Left ventricle myocardium superior (tissue), 1 donor: ENCODE measurements at regions not wholly inside any gene's neighbourhood (a gene's known extent, or its start where the extent isn't known, plus 50 kb on each side); places are given as distances from the start of the nearest gene placed in this dataset.

Experiments used
- ATAC-seq: fragments of 200-7000 bp; cut with Tn5 transposase; one replicate; pipeline ENCODE4 v1.9.1; 2020; ENCODE audit warnings: mild to moderate bottlenecking, moderate library complexity
- DNase-seq: peaks from one replicate; pipeline ENCODE4 v3.0.0-alpha.2; 2020
- intact Hi-C: fragments of 100-400 bp; cut with micrococcal nuclease; formaldehyde crosslinking; loops from one replicate; pipeline ENCODE4 v1.11.0; 2022
- donor health status: DM: no; HTN: yes; CAD: no; lungs with severe emphysema.

DNA sequence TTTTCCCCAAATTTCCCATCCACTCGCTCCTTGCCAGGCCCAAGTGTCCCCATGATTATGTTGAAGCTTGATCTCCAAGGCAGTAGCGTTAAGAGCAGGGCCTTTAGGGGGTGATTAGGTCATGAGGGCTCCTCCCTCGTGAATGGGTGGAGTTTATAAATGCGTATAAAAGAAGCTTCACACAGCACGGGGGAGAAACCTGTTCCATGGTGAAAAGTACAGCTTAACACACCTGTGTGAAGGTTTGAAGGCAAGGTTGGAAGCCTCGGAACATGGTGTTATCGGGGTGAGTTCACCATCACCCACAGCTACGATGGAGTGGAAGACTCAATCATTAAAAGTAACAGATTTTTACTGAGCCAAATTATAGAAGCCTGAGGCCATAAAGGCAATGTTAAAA is 137.4 kb upstream of the ALKAL2 start:
- intact Hi-C loops: no loop called here
- ATAC-seq: no peak
- no peak for DNase-seq

DNA sequence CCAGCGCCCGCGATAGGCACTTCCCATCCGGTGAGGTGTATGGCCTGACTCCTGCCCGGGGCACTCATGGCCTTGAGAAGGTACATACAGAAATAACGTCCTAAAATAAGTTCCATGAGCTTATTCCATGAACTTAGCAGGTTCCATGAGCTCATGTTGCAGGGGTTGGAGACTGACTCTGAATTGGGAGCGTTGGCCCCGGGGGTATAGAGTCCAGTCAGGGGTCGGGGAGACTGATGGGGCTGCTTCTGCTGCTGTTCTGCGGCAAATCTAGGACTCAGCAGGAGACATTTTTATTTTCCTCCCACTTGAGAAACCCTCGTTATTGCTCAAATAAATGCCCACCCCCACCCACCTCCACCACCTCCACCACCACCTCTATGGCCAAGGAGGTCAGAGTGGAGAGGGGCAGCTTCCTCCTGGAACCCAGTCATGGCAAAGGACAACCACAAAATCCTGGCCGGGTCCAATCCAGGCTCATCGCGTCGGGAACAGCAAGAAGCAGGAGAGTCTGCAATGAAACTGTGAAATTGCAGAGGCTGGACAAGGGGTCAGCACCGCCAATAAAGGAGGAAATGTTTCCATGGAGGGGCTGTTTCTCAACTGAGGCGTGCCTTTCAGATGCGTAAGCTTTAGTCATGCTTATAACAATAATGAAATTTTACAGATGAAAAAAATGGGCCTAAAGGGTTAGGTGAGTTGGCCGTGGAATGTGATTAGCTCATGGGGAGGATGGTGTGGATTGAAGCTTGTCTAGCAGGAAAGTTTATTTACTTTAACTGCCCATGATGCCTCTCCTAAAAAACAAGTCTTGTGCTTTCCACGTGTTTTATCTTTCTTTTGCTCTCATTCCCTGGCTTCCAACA is 136.6 kb upstream of the ALKAL2 start:
- intact Hi-C loops: no loop called here
- no peak for ATAC-seq

GRCh38 chr2:423479-423878 is 135.6 kb upstream of the ALKAL2 start:
- intact Hi-C loops: no loop called here
- DNase-seq (no peak), ATAC-seq (no peak)

More for the DNA sequence above, 136.6 kb upstream of the ALKAL2 start:
- no peak for DNase-seq

DNA sequence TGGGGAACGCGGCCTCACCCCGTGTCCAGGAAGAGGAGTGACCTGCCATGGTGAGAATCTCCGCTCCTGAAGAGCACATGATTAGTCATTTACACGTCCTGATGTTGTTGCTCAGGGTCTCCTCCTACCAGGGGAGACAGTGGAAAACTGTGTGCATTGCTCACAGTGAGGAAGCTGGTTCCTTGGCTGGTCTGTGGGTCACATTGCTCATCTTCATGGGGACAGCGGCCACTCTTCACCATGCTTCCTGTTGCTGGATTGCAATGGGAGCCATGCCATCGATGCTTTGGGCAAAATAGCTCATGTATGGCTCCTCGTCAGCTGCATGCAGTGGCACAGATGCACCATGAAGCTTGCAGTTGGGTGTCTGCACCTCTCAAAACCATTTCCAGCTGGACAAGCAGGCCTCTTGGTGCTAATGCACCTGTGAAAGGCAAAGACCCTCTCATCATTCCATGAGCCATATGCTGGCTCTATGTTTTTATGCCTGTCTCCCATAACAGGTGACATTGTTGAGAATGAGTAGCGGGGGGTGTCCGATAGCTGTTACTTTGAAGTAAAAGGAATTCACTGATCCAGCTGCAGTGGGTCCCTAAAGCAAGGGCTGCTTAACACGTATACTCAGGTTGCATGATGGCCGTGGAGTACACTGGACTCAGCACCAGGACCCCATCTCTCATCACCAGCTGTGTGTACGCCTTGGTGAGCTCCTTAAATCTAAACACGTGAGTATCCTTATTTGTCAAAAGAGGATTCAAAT is 135.0 kb upstream of the ALKAL2 start:
- intact Hi-C loops: no loop called here
- ATAC-seq (no peak), DNase-seq (no peak)

- no peak for DNase-seq
- intact Hi-C loops: no loop called here
These were observed 133.5 kb upstream of the ALKAL2 start for GRCh38 chr2:421406-421805.

DNA sequence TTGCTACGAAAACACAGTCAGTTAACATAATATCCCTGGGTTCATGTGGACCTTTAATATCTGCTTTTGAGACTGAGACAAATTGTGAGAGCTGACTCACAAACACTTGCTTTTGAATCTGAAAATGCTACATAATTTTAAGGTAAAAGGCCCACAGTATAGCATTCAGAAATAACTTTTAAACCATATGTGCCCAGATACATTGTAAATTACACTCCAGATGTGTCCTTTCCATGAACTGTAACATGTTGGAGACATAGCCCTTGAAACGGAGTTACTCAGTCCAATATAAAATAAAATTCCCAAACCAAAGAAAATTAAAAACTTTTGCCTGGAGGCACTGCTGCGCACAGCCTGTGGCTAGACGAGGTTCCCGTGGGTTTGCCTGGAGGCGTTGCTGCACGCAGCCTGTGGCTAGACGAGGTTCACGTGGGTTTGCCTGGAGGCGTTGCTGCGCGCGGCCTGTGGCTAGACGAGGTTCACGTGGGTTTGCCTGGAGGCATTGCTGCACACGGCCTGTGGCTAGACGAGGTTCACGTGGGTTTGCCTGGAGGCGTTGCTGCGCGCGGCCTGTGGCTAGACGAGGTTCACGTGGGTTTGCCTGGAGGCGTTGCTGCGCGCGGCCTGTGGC is 131.9 kb upstream of the ALKAL2 start:
- intact Hi-C loops: no loop called here
- DNase-seq: no peak
- ATAC-seq: no peak

More at GRCh38 chr2:421406-421805, 133.5 kb upstream of the ALKAL2 start:
- ATAC-seq: no peak

- ATAC-seq (no peak), DNase-seq (no peak)
- intact Hi-C loops: no loop called here
These were observed 129.8 kb upstream of the ALKAL2 start for GRCh38 chr2:417662-418061.

DNA sequence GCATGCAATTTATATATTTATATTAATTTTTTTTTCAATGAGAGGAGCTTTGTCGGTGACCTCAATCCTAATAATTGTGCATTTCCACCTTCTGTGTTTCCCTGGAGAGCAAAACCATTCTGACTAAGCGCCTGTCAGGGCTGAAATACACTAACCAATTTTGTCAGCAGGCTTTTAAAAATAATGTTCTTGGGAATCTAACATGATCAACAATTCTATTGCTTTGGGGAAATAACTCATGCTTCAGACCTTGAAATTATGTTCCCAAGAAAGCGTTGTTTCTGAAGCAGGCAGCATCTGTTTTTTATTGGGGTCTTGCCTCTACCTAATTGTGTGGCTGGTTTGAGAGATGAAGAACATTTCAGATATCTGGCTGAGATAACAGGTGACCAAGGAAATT is 129.1 kb upstream of the ALKAL2 start:
- DNase-seq (no peak), ATAC-seq (no peak)
- intact Hi-C loops: no loop called here

DNA sequence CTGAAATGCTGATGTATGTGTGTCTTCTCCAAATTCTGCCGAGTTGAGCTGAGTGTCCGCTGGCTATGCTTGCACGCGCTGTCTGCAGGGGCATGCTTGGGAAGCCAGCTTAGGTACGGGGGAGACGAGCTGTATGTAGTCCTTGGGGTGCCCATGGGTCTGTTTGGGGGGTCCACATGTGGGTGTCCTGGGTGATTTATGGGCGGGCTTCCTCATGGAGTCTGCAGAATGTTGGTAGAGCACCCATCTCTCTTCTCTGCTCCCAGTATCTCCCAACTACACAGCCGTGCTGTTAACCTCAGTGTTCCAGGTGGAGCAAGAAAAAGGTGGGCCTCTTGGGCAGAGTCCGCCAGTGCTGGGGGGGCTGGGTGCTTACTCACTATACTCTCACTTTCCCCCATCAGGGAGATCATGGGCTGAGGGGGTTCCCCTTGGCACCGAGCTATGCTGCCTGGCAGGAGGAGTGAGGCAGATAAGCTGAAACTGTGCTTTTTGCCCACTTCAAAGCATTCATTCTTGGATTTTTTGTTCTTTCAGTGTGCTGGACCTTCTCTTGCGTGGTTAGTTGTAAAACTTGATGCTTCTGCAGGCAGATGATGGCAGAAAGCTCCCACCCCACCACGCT is 128.2 kb upstream of the ALKAL2 start:
- intact Hi-C loops: no loop called here
- no peak for ATAC-seq

DNA sequence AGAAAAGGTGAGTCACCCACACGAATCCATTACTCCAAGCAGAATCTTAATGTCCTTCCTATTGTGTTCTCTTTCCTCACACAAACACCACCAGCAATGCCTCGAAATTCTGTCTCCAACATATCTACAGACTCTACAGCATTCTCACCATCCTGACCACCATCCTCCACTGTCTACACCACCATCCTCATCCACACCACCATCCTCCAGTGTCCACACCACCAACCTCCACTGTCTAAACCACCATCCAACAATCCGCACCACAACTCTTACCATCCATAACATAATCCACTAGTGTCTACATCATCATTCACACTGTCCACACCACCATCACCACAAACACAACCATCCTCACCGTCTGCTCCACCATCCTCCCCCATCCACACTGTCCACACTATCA is 121.6 kb upstream of the ALKAL2 start:
- intact Hi-C loops: no loop called here
- ATAC-seq (no peak), DNase-seq (no peak)

More for the DNA sequence above, 128.2 kb upstream of the ALKAL2 start:
- DNase-seq: no peak

DNA sequence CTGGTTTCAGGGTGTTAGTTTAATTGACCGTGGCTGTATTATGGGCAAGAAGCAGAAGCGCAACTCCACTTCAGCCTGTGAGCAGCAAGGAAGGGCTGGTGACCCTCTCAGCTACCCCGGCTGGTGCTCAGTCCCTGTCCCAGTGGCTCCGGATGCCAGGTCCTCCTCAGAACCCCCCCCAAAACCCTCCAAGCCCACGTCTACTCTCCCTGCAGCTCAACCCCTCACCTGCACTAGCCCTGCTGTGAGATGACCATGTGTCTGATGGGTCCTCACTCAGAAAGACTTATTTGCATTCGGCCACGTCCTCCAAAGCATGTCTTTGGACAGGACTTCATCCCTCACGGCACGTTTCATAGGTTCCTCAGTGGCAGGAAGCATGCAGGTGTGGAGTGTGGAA is 119.7 kb upstream of the ALKAL2 start:
- no peak for ATAC-seq
- intact Hi-C loops: no loop called here

GRCh38 chr2:406876-407275 is 119.0 kb upstream of the ALKAL2 start:
- ATAC-seq (no peak), DNase-seq (no peak)
- intact Hi-C loops: no loop called here

More for the DNA sequence above, 119.7 kb upstream of the ALKAL2 start:
- DNase-seq: no peak

GRCh38 chr2:406231-406630 is 118.3 kb upstream of the ALKAL2 start:
- intact Hi-C loops: no loop called here
- no peak for DNase-seq
- ATAC-seq: no peak

GRCh38 chr2:404581-404980 is 116.7 kb upstream of the ALKAL2 start:
- intact Hi-C loops: no loop called here
- DNase-seq (no peak), ATAC-seq (no peak)

- no peak for ATAC-seq
- DNase-seq: no peak
- intact Hi-C loops: no loop called here
These were observed 115.8 kb upstream of the ALKAL2 start for GRCh38 chr2:403682-404081.

DNA sequence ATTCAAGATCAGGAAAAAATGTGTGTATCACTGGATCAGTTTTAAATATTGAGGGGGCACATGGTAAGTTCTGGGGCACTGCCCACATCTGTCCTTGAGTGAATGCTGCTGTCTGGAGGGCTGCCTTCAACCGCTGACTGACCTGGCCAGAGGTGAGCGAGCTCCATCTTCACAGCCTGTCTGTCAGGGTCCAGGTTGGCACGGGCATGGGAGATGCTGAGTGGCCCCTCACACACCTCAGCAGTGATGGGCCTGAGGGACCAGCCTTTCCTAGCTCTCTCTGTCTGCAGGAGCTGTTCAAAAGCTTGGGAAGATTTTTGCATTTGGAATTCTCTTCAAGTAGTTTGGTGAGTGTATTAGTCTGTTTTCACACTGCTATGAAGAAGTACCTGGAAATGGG is 114.8 kb upstream of the ALKAL2 start:
- DNase-seq: no peak
- ATAC-seq: no peak
- intact Hi-C loops: no loop called here

DNA sequence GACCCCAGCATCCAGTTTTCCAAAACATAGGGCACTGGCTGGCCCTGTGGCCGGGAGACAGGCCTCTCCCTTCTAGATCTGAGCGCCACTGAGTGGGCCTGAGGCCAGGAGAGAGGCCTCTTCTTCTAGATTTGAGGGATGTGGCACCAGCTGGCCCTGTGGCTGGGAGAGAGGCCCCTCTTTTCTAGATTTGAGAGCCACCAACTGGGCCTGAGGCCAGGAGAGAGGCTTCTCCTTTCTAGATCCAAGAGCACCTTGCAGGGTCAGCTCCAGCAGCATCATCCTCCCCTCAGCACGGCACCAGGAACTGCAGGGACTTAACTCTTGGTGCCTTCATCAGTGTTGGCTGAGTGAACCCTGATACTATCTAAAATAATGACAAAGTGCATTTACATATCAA is 114.3 kb upstream of the ALKAL2 start:
- ATAC-seq (no peak), DNase-seq (no peak)
- intact Hi-C loops: no loop called here

- intact Hi-C loops: no loop called here
- DNase-seq (no peak), ATAC-seq (no peak)
These were observed 113.3 kb upstream of the ALKAL2 start for GRCh38 chr2:401019-401679.

DNA sequence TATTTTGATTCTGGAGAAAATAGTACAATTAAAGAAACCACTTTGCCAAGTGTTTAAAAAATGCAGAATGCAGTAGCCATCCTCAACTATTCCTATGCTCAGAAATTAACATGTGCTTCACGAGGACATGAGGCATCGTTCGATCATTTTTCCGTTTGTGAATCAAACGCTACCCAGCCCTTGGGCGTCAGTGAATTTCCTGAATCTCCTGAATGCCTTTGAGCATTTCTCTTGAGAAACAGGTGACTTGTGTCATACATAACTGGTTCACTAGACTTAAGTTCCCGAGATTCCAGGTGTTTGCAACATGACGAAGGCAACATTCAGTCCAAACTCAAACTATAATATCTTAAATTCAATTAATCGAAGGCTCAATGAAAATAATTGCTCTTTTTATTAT is 110.0 kb upstream of the ALKAL2 start:
- DNase-seq: no peak
- intact Hi-C loops: no loop called here
- no peak for ATAC-seq
